ENCODE measurements at regions not wholly inside any gene's neighbourhood (a gene's known extent, or its start where the extent isn't known, plus 50 kb on each side); places are given as distances from the start of the nearest gene placed in this dataset.

GRCh38 chr5:125244531-125244930, 498.1 kb upstream of the ZNF608 start:
- H2AFZ ChIP-seq (ENCODE audit: control insufficient read depth, low read depth, low read length) = no peak overlapping the region
- H3K27ac ChIP-seq (ENCODE audit: control insufficient read depth, insufficient read depth) = no peak overlapping the region
- no peak overlapping the region for H3K4me3 ChIP-seq
- no peak for TF ChIP-seq PAX8 (IDR thresholded peaks at IDR 0.05)
- no peak for TF ChIP-seq FOS (IDR thresholded peaks at IDR 0.05; ENCODE audit: borderline replicate concordance, extremely low read depth, insufficient read length)
- no peak for TF ChIP-seq USF2 (IDR thresholded peaks at IDR 0.05; ENCODE audit: borderline replicate concordance, low read depth, low read length)
- TF ChIP-seq RUNX3 (IDR thresholded peaks at IDR 0.05; ENCODE audit: low read length) = no peak
- CTCF ChIA-PET = no interaction called here
- ATAC-seq (no peak), FAIRE-seq (no peak), DNase-seq (ENCODE audit: low read depth, low spot score) (no peak)
- SMC1A ChIA-PET (ENCODE audit: uncharacterized antibody, unreplicated experiment) = no interaction called here
- no peak overlapping the region for H3K9ac ChIP-seq (ENCODE audit: control insufficient read depth, insufficient read depth, low read length)
- H4K20me1 ChIP-seq (ENCODE audit: control insufficient read depth, insufficient read depth) = no peaks in the 10 kb centered on the region
- no peaks in the 10 kb centered on the region for H3K4me1 ChIP-seq (ENCODE audit: control insufficient read depth, insufficient read depth, low read length)
- RAD21 ChIA-PET (ENCODE audit: unreplicated experiment) = no interaction called here
- no peaks in the 10 kb centered on the region for H3K79me2 ChIP-seq (ENCODE audit: control insufficient read depth, insufficient read depth, low read length)
- in situ Hi-C loops (cut with MboI) (no loop called here), intact Hi-C loops (cut with micrococcal nuclease; ENCODE audit: unreplicated experiment) (no loop called here)
- no peaks in the 10 kb centered on the region for H3K9me3 ChIP-seq (replicated peaks; ENCODE audit: control insufficient read depth, insufficient read depth, low read length)
- no peaks in the 10 kb centered on the region for H3K36me3 ChIP-seq (ENCODE audit: control insufficient read depth in 2 of 2, insufficient read depth in 2 of 2, low read length in 1 of 2)
- POLR2A ChIA-PET = no interaction called here
- 9% methylated on average over 2 of the region's 2 CpGs for WGBS (ENCODE audit: insufficient coverage, insufficient replicate concordance, low lambda C conversion rate, missing lambda C conversion rate)
- no TSS peak for BruUV-seq (replicated peaks)
- H3K27me3 ChIP-seq (replicated peaks in 1 of 2; ENCODE audit: control insufficient read depth in 2 of 2, insufficient read depth in 2 of 2, low read length in 1 of 2) = no peaks in the 10 kb centered on the region
- H3K4me2 ChIP-seq (ENCODE audit: control insufficient read depth, insufficient read depth) = no peak overlapping the region

GRCh38 chr5:125245216-125245615, 498.8 kb upstream of the ZNF608 start:
- ATAC-seq (no peak), DNase-seq (ENCODE audit: low read depth, low spot score) (no peak), FAIRE-seq (no peak)
- Histone ChIP-seq H3K9me3 (replicated peaks; ENCODE audit: control insufficient read depth, insufficient read depth, low read length) (no peaks in the 10 kb centered on the region), H3K9ac (ENCODE audit: control insufficient read depth, insufficient read depth, low read length) (no peak overlapping the region), H2AFZ (ENCODE audit: control insufficient read depth, low read depth, low read length) (no peak overlapping the region), H3K4me2 (ENCODE audit: control insufficient read depth, insufficient read depth) (no peak overlapping the region), H3K27me3 (replicated peaks in 1 of 2; ENCODE audit: control insufficient read depth in 2 of 2, insufficient read depth in 2 of 2, low read length in 1 of 2) (no peaks in the 10 kb centered on the region), H3K4me3 (no peak overlapping the region), H3K27ac (ENCODE audit: control insufficient read depth, insufficient read depth) (no peak overlapping the region), H4K20me1 (ENCODE audit: control insufficient read depth, insufficient read depth) (no peaks in the 10 kb centered on the region), H3K4me1 (ENCODE audit: control insufficient read depth, insufficient read depth, low read length) (no peaks in the 10 kb centered on the region), H3K36me3 (ENCODE audit: control insufficient read depth in 2 of 2, insufficient read depth in 2 of 2, low read length in 1 of 2) (no peaks in the 10 kb centered on the region), H3K79me2 (ENCODE audit: control insufficient read depth, insufficient read depth, low read length) (no peaks in the 10 kb centered on the region)
- ChIA-PET SMC1A (ENCODE audit: uncharacterized antibody, unreplicated experiment) (interaction anchor here (0.6 kb wide), 1 partner anchor 199 kb away, joined by 4 read pairs; no protein-coding TSS in a partner anchor), POLR2A (no interaction called here), RAD21 (ENCODE audit: unreplicated experiment) (no interaction called here), CTCF (no interaction called here)
- no TSS peak for BruUV-seq (replicated peaks)
- WGBS (ENCODE audit: insufficient coverage, insufficient replicate concordance, low lambda C conversion rate, missing lambda C conversion rate) = 14% methylated on average over 4 of the region's 4 CpGs
- in situ Hi-C loops (cut with MboI) (no loop called here), intact Hi-C loops (cut with micrococcal nuclease; ENCODE audit: unreplicated experiment) (no loop called here)
- no peak for TF ChIP-seq MTA3 (IDR thresholded peaks at IDR 0.05; ENCODE audit: borderline replicate concordance, low read length)
- no peak for TF ChIP-seq ZNF687 (IDR thresholded peaks at IDR 0.05)
- no peak for TF ChIP-seq RUNX3 (IDR thresholded peaks at IDR 0.05; ENCODE audit: low read length)
- no peak for TF ChIP-seq IRF4 (IDR thresholded peaks at IDR 0.05; ENCODE audit: low read depth, low read length)
- TF ChIP-seq ATF7 (IDR thresholded peaks at IDR 0.05; ENCODE audit: low read depth) = no peak
- TF ChIP-seq ZBTB40 (IDR thresholded peaks at IDR 0.05; ENCODE audit: borderline replicate concordance) = no peak
- no peak for TF ChIP-seq BACH1 (IDR thresholded peaks at IDR 0.05; ENCODE audit: borderline replicate concordance)

Data from GM12878 (cell line).